Stomach (tissue), 4 donors: ENCODE measurements at regions not wholly inside any gene's neighbourhood (a gene's known extent, or its start where the extent isn't known, plus 50 kb on each side); places are given as distances from the start of the nearest gene placed in this dataset.

ENCODE experiments used
- CTCF ChIP-seq, 7 experiments: fragments of 450-650 bp in 4 of 7; fragments of 200-600 bp in 3 of 7; sonication (generic) in 3 of 7; IDR thresholded peaks; one replicate each; pipeline ENCODE4 v1.5.1; 2016 to 2019; ENCODE audit warnings: antibody characterized with exemption in 7 of 7, control low read depth in 2 of 7, mild to moderate bottlenecking in 1 of 7
- EP300 ChIP-seq: sonication (generic); formaldehyde crosslinking; IDR thresholded peaks from one replicate; pipeline ENCODE4 v1.6.1; 2017; ENCODE audit warnings: antibody characterized with exemption
- POLR2A ChIP-seq, 4 donors: fragments of 450-650 bp; IDR thresholded peaks; one replicate each; pipeline ENCODE4 v1.6.1; 2016; ENCODE audit warnings: antibody characterized with exemption in 4 of 4, control low read depth in 2 of 4, mild to moderate bottlenecking in 1 of 4, moderate library complexity in 1 of 4
- POLR2AphosphoS5 ChIP-seq, 3 donors: sonication (generic); formaldehyde crosslinking; IDR thresholded peaks; one replicate each; pipeline ENCODE4 v1.6.1; 2016; ENCODE audit warnings: antibody characterized with exemption in 3 of 3

DNA sequence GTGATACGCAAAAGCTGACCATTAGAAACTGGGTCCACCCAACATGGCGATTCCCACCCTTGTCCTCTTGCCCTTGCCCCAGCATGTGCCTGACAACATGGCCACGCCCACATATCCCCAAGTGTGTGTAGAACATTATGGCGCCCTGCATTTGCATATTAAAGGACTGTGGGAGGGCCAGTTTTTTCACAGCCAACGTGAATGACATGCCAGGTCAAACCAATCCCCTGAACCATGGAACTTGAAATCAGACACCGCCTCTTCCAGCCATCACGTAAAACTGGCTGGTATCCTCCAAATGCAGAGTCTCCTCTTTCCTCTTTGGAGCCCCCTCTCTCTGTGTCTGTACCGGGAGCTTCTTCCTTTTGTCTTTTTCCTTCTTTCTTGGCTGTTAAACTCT, 156.7 kb upstream of the EPHA6 start:
- TF ChIP-seq EP300 (no peak), CTCF (IDR thresholded peaks at IDR 0.05) (no peak), POLR2AphosphoS5 (IDR thresholded peaks at IDR 0.05) (no peak), POLR2A (IDR thresholded peaks at IDR 0.05) (no peak)
